Stimulated activated CD8-positive, alpha-beta memory T cell treated with anti-CD3 and anti-CD28 coated beads, Interleukin-7, amount 100 ng/mL, for 48 hours (primary cell): ENCODE measurements at regions not wholly inside any gene's neighbourhood (a gene's known extent, or its start where the extent isn't known, plus 50 kb on each side); places are given as distances from the start of the nearest gene placed in this dataset.
"Not testable (repeated sequence)": the region's sequence is repeated elsewhere in the genome, so short reads cannot be mapped to it uniquely, and the experiment has no call there.

ENCODE experiments used
- DNase-seq, 2 donors: peaks; one replicate each; pipeline ENCODE4 v3.0.0-alpha.2; 2020; ENCODE audit warnings: low read depth in 1 of 2; ENCODE audit errors: extremely low read depth in 1 of 2

- DNase-seq: no peak
Observed at GRCh38 chr20:29296256-29297230, 1960.9 kb upstream of the DEFB115 start.

- no peak for DNase-seq
Observed at GRCh38 chr20:29297411-29298270, 1959.8 kb upstream of the DEFB115 start.

- DNase-seq: no peak
Observed at GRCh38 chr20:29298271-29298590, 1959.2 kb upstream of the DEFB115 start.

GRCh38 chr20:29298759-29299613 lies 1958.5 kb upstream of the DEFB115 start:
- DNase-seq: no peak

GRCh38 chr20:29299811-29300578 lies 1957.5 kb upstream of the DEFB115 start:
- DNase-seq: no peak

- no peak for DNase-seq
Observed at GRCh38 chr20:29300579-29301551, 1956.6 kb upstream of the DEFB115 start.

- no peak for DNase-seq
Observed at GRCh38 chr20:29301624-29302259, 1955.7 kb upstream of the DEFB115 start.

- no peak for DNase-seq
Observed at GRCh38 chr20:29302979-29303644, 1954.4 kb upstream of the DEFB115 start.

- DNase-seq: peak in 1 of 2 donors; percentile 26
Observed at GRCh38 chr20:29306390-29307072, 1950.9 kb upstream of the DEFB115 start.

- DNase-seq: not testable (repeated sequence)
Observed at GRCh38 chr20:29307484-29307883, 1950.0 kb upstream of the DEFB115 start.

GRCh38 chr20:29308956-29309355 lies 1948.5 kb upstream of the DEFB115 start:
- DNase-seq: not testable (repeated sequence)

GRCh38 chr20:29309481-29309880 lies 1948.0 kb upstream of the DEFB115 start:
- not testable (repeated sequence) for DNase-seq

GRCh38 chr20:29311046-29311445 lies 1946.4 kb upstream of the DEFB115 start:
- not testable (repeated sequence) for DNase-seq

GRCh38 chr20:29312679-29313078 lies 1944.8 kb upstream of the DEFB115 start:
- DNase-seq: not testable (repeated sequence)

GRCh38 chr20:29313481-29313880 lies 1944.0 kb upstream of the DEFB115 start:
- no peak for DNase-seq

GRCh38 chr20:29314294-29314693 lies 1943.2 kb upstream of the DEFB115 start:
- no peak for DNase-seq

GRCh38 chr20:29318871-29319461 lies 1938.5 kb upstream of the DEFB115 start:
- no peak for DNase-seq
